ENCODE measurements at regions not wholly inside any gene's neighbourhood (a gene's known extent, or its start where the extent isn't known, plus 50 kb on each side); places are given as distances from the start of the nearest gene placed in this dataset.

GRCh38 chr7:34507191-34507590, 150.8 kb upstream of the NPSR1 start:
- TF ChIP-seq EP300 (IDR thresholded peaks at IDR 0.05; ENCODE audit: borderline replicate concordance) (no peak), YY1 (IDR thresholded peaks at IDR 0.05; ENCODE audit: low read depth) (no peak), FOXM1 (IDR thresholded peaks at IDR 0.05; ENCODE audit: borderline replicate concordance, low read depth) (no peak), TAF1 (IDR thresholded peaks at IDR 0.05; ENCODE audit: low read depth) (no peak), TCF12 (IDR thresholded peaks at IDR 0.05; ENCODE audit: low read depth) (no peak), CEBPB (IDR thresholded peaks at IDR 0.05) (no peak), ZBTB7A (IDR thresholded peaks at IDR 0.05; ENCODE audit: low read depth) (no peak), RAD21 (IDR thresholded peaks at IDR 0.05; ENCODE audit: low read depth) (no peak), TEAD4 (IDR thresholded peaks at IDR 0.05) (no peak), REST (IDR thresholded peaks at IDR 0.05; ENCODE audit: low read depth) (no peak), EGR1 (IDR thresholded peaks at IDR 0.05) (no peak), MAX (IDR thresholded peaks at IDR 0.05) (no peak)
